Astrocyte (in vitro differentiated cells and primary cell): ENCODE measurements at regions not wholly inside any gene's neighbourhood (a gene's known extent, or its start where the extent isn't known, plus 50 kb on each side); places are given as distances from the start of the nearest gene placed in this dataset.

Source experiments
- DNase-seq: peaks from one replicate; pipeline ENCODE4 v3.0.0-alpha.2; 2010; ENCODE audit warnings: low read depth
- FAIRE-seq: peaks from 2 replicates; lab custom pipeline; 2011; peaks lifted over from hg19 to GRCh38; lab: Jason Lieb, UNC
- H2AFZ ChIP-seq: 2 replicates; pipeline ENCODE4 v1.6.0; 2012; ENCODE audit warnings: low read depth, low read length, inconsistent platforms
- H3K27ac ChIP-seq: 2 replicates; pipeline ENCODE4 v1.5.1; 2011; ENCODE audit warnings: low read depth, low read length, inconsistent platforms
- H3K27me3 ChIP-seq: 2 replicates; pipeline ENCODE4 v1.6.0; 2011; ENCODE audit warnings: low read length, inconsistent platforms; ENCODE audit not compliant: insufficient read depth
- H3K36me3 ChIP-seq: 2 replicates; pipeline ENCODE4 v1.5.1; 2011; ENCODE audit warnings: low read length, inconsistent platforms; ENCODE audit not compliant: insufficient read depth
- H3K4me1 ChIP-seq: 2 replicates; pipeline ENCODE4 v1.5.1; 2011; ENCODE audit warnings: low read length, inconsistent platforms; ENCODE audit not compliant: insufficient read depth
- H3K4me2 ChIP-seq: 2 replicates; pipeline ENCODE4 v1.6.0; 2012; ENCODE audit warnings: low read length, inconsistent platforms
- H3K4me3 ChIP-seq: 2 replicates; pipeline ENCODE4 v1.5.1; 2011; ENCODE audit warnings: low read depth, mild to moderate bottlenecking, low read length, inconsistent platforms; ENCODE audit not compliant: insufficient read depth
- H3K79me2 ChIP-seq: 2 replicates; pipeline ENCODE4 v1.6.0; 2012; ENCODE audit warnings: mild to moderate bottlenecking, low read length, inconsistent platforms; ENCODE audit not compliant: insufficient read depth
- H3K9ac ChIP-seq: 2 replicates; pipeline ENCODE4 v1.6.0; 2012; ENCODE audit warnings: mild to moderate bottlenecking, low read length, inconsistent platforms
- H3K9me3 ChIP-seq: 2 replicates; pipeline ENCODE4 v1.5.1; 2012; ENCODE audit warnings: low read depth, mild to moderate bottlenecking, low read length, inconsistent platforms; ENCODE audit not compliant: insufficient read depth
- H4K20me1 ChIP-seq: 2 replicates; pipeline ENCODE4 v1.6.0; 2012; ENCODE audit warnings: low read length, inconsistent platforms; ENCODE audit not compliant: insufficient read depth
- H3K27ac Mint-ChIP-seq: one replicate; pipeline ENCODE4 v1.8.0; 2021; ENCODE audit warnings: mild to moderate bottlenecking, mixed read lengths; ENCODE audit not compliant: unreplicated experiment
- H3K27me3 Mint-ChIP-seq: one replicate; pipeline ENCODE4 v1.8.0; 2021; ENCODE audit warnings: low read depth, mixed read lengths; ENCODE audit not compliant: unreplicated experiment
- H3K36me3 Mint-ChIP-seq: one replicate; pipeline ENCODE4 v1.8.0; 2021; ENCODE audit warnings: low read depth, mixed read lengths; ENCODE audit not compliant: unreplicated experiment
- H3K4me1 Mint-ChIP-seq: one replicate; pipeline ENCODE4 v1.8.0; 2021; ENCODE audit warnings: low read depth, mixed read lengths; ENCODE audit not compliant: unreplicated experiment
- H3K4me3 Mint-ChIP-seq: one replicate; pipeline ENCODE4 v1.8.0; 2021; ENCODE audit warnings: mild to moderate bottlenecking, moderate library complexity, mixed read lengths; ENCODE audit not compliant: unreplicated experiment
- H3K9me3 Mint-ChIP-seq: one replicate; pipeline ENCODE4 v1.8.0; 2021; ENCODE audit warnings: mild to moderate bottlenecking, mixed read lengths; ENCODE audit not compliant: unreplicated experiment
- EZH2 ChIP-seq: IDR thresholded peaks from 2 replicates; pipeline ENCODE4 v1.6.1; 2012; ENCODE audit warnings: mild to moderate bottlenecking, low read length, inconsistent platforms; ENCODE audit not compliant: insufficient read depth
- TF ChIP-seq, protein P1 (sequence below): IDR thresholded peaks from 2 replicates; pipeline ENCODE4 v1.5.1; 2011; ENCODE audit warnings: low read depth, mild to moderate bottlenecking, inconsistent platforms, low read length, moderate library complexity; ENCODE audit not compliant: insufficient read depth

DNA sequence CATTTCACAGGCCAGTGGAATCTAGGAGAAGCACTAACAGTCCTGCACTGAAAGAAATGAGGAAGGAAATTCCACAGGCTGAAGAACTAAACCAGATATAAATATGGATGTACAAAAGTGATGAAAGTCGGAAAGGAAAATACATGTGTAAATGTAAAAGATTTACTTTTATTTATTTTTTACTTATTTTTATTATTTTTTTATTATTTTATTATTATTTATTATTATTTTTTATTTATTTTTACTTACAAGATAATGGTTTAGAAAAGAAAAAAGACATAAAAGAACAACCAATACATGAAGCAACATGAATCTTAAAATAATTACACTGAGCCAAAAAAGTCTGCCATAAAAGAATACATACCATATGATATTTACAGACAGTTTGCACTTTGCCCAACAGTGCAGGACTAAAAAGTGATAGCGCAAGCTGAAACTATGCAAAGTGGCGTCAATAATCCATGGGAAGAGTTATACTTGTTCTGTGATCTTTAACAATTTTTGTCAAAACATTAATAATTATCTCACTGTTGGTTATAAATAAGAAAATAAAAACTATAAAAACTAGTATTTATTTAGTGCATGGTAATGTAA is 317.8 kb upstream of the MKI67 start:
- Histone ChIP-seq H3K27me3 (no peaks in the 10 kb centered on the region), H3K79me2 (no peaks in the 10 kb centered on the region), H3K27ac (no peak overlapping the region), H3K4me1 (no peaks in the 10 kb centered on the region), H3K4me3 (no peak overlapping the region), H4K20me1 (no peaks in the 10 kb centered on the region), H2AFZ (no peak overlapping the region), H3K36me3 (no peaks in the 10 kb centered on the region), H3K9me3 (no peaks in the 10 kb centered on the region), H3K4me2 (no peak overlapping the region), H3K9ac (no peak overlapping the region)
- no peak for TF ChIP-seq EZH2
- no peak for DNase-seq
- no peak overlapping the region for H3K4me3 Mint-ChIP-seq
- H3K9me3 Mint-ChIP-seq, result no peaks in the 10 kb centered on the region
- no peaks in the 10 kb centered on the region for H3K36me3 Mint-ChIP-seq
- H3K27ac Mint-ChIP-seq, result no peak overlapping the region
- FAIRE-seq, result no peak
- H3K27me3 Mint-ChIP-seq, result peaks cover 2% of the 10 kb centered on the region
- H3K4me1 Mint-ChIP-seq, result no peaks in the 10 kb centered on the region

DNA sequence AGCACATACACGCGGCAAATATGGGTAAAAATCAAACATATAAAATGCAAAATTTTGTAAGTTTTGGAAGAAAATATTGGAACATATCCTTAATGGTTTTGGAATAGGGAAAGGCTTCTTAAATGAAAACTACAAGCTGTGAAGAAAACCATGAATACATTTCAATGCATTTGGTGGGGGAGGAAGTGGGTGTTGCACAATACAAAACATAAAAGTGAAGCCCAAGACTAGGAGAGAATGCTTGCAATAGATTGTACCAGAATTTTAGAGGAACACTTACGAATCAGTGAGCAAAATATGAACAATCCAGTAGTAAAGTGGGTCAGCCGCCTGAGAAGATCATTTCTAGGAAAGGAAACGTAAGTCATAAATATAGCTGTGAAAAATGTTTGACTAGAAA is 322.6 kb upstream of the MKI67 start:
- Mint-ChIP-seq H3K27ac (no peak overlapping the region), H3K36me3 (no peaks in the 10 kb centered on the region)
- no peak for TF ChIP-seq EZH2
- TF ChIP-seq, protein P1, sequence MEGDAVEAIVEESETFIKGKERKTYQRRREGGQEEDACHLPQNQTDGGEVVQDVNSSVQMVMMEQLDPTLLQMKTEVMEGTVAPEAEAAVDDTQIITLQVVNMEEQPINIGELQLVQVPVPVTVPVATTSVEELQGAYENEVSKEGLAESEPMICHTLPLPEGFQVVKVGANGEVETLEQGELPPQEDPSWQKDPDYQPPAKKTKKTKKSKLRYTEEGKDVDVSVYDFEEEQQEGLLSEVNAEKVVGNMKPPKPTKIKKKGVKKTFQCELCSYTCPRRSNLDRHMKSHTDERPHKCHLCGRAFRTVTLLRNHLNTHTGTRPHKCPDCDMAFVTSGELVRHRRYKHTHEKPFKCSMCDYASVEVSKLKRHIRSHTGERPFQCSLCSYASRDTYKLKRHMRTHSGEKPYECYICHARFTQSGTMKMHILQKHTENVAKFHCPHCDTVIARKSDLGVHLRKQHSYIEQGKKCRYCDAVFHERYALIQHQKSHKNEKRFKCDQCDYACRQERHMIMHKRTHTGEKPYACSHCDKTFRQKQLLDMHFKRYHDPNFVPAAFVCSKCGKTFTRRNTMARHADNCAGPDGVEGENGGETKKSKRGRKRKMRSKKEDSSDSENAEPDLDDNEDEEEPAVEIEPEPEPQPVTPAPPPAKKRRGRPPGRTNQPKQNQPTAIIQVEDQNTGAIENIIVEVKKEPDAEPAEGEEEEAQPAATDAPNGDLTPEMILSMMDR, result no peak

DNA sequence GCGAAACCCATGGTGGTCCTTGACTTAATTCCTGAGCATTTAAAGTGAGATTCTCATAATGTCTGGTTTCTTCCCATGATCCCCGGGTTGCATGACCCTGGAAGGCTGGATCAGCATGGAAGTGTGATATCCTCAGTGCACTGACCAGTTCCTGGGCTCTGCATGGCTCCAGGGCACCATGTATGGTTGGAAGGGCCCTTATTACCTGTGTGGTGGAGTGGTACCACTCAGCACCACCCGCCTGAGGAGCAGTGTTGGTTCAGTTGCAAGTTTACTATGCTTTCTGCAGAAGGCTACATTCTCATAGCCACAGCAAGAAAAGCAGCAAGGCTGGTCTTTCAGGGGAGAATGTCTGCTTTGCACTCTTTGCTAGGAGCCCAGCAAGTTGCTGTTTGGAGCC is 325.7 kb upstream of the MKI67 start:
- H3K9me3 Mint-ChIP-seq, result peaks cover 2% of the 10 kb centered on the region
- FAIRE-seq, result no peak
- Histone ChIP-seq H2AFZ (no peak overlapping the region), H3K27ac (no peak overlapping the region), H3K4me2 (no peak overlapping the region), H3K4me1 (no peaks in the 10 kb centered on the region), H3K4me3 (no peak overlapping the region), H3K9me3 (peaks cover 7% of the 10 kb centered on the region), H4K20me1 (no peaks in the 10 kb centered on the region), H3K79me2 (no peaks in the 10 kb centered on the region), H3K36me3 (no peaks in the 10 kb centered on the region), H3K27me3 (no peaks in the 10 kb centered on the region), H3K9ac (no peak overlapping the region)
- no peaks in the 10 kb centered on the region for H3K36me3 Mint-ChIP-seq
- TF ChIP-seq, protein P1, result no peak
- TF ChIP-seq EZH2, result no peak
- H3K27ac Mint-ChIP-seq, result no peak overlapping the region
- no peaks in the 10 kb centered on the region for H3K4me1 Mint-ChIP-seq
- peaks cover 14% of the 10 kb centered on the region for H3K27me3 Mint-ChIP-seq
- no peak overlapping the region for H3K4me3 Mint-ChIP-seq
- no peak for DNase-seq

More for the DNA sequence above, 322.6 kb upstream of the MKI67 start:
- H2AFZ ChIP-seq, result no peak overlapping the region
- no peak overlapping the region for H3K27ac ChIP-seq
- H3K36me3 ChIP-seq, result no peaks in the 10 kb centered on the region
- H3K9me3 ChIP-seq, result peaks cover 7% of the 10 kb centered on the region
- H4K20me1 ChIP-seq, result no peaks in the 10 kb centered on the region
- H3K4me2 ChIP-seq, result no peak overlapping the region
- no peaks in the 10 kb centered on the region for H3K79me2 ChIP-seq
- no peak overlapping the region for H3K9ac ChIP-seq
- DNase-seq (no peak), FAIRE-seq (no peak)
- H3K27me3 ChIP-seq, result no peaks in the 10 kb centered on the region
- Mint-ChIP-seq H3K27me3 (peaks cover 6% of the 10 kb centered on the region), H3K4me3 (no peak overlapping the region), H3K9me3 (peaks cover 2% of the 10 kb centered on the region), H3K4me1 (no peaks in the 10 kb centered on the region)
- no peak overlapping the region for H3K4me3 ChIP-seq
- H3K4me1 ChIP-seq, result no peaks in the 10 kb centered on the region
